ENCODE measurements at regions not wholly inside any gene's neighbourhood (a gene's known extent, or its start where the extent isn't known, plus 50 kb on each side); places are given as distances from the start of the nearest gene placed in this dataset.
"Not testable (repeated sequence)": the region's sequence is repeated elsewhere in the genome, so short reads cannot be mapped to it uniquely, and the experiment has no call there.

DNA sequence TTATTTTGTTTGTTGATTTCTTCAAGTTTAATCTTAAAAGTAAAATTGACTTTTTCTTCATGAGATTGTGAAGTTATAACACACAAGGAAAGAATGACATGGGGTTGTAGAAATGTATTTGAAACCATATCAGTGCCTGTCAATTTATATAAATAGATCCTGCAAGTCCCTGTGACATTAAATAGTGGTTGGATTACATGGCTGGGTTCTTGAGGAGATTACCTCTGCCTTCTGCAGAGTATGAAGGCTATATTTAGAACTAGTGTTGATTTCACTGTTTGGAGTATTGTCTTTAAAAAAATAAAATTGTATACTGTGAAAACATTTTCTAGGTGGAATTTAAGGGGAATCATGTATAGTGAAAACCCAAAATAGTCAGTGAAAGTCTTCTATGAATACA lies 385.8 kb upstream of the SMIM30 start:
- Histone ChIP-seq H3K36me3 (ENCODE audit: insufficient read depth, low read length) (no peaks in the 10 kb centered on the region), H3K27me3 (ENCODE audit: insufficient read depth, low read length) (no peaks in the 10 kb centered on the region), H3K9me3 (ENCODE audit: insufficient read depth, low read depth, low read length) (peaks cover 34% of the 10 kb centered on the region; the same call in 1 of the 2 replicates), H3K27ac (ENCODE audit: low read depth, low read length) (no peak overlapping the region), H3K4me3 (ENCODE audit: low read length) (no peak overlapping the region), H3K9ac (ENCODE audit: low read depth, low read length) (no peak overlapping the region), H3K4me1 (ENCODE audit: insufficient read depth, low read length) (no peaks in the 10 kb centered on the region)

DNA sequence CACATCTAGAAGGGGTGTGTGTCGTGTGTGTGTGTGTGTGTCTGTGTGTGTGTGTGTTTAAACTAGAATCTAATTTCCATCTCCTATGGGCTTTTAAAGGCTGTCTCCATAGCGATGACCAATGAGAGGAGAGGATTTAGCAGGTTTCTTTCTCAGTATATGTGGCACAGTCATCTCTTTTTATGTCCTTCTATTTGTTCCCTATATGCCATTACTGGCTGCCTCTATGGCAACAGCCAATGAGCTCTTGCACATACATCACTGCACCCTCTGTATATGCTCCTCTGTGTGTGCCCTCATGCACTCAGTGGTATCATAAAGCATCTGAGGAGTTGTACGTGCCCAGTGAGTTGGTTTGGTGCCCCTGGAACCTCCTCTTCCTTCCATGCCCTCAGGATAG lies 378.2 kb upstream of the SMIM30 start:
- WGBS: 22% methylated on average over 2 of the region's 3 CpGs
- H3K27ac ChIP-seq (ENCODE audit: low read depth, low read length); H3K4me3 ChIP-seq (ENCODE audit: low read length): not testable (repeated sequence)

DNA sequence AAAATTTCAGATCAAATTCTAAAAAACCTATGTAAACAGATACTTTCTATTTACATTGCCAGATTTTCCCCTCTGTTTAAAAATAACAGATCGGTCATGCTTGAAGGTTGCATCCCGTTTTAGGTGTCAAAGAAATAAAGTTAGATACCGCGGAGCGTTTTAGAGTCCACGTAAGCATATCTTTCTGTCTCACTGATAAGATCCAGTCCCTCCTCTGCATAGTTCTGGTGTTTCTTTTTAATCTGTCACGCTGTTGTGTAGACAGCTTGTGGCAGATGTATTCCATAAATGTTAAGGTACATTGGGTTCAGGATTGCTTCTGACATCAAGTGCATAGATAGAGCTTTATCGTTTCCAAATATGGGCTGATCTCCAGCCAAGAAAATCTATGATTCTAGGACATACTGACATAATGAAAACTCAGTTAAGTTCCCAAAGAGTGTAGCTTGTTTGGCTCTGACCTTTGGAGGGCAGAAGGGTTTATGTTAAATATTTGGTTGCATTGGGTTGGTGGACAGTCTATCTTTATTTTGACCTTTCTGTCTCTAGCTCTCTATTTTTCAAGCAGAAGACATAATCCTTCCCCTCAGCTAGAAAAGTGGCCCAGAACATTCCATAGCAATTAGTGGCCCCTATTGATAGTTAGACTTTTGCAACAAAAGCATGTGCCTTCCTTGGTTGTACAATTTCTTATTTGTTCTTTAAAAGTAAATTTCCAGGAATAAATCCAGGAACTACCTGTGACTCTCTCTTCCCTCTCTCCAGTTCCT lies 376.6 kb upstream of the SMIM30 start:
- not testable (repeated sequence) for H3K4me3 ChIP-seq (ENCODE audit: low read length); H3K4me1 ChIP-seq (ENCODE audit: insufficient read depth, low read length); H3K36me3 ChIP-seq (ENCODE audit: insufficient read depth, low read length); H3K27me3 ChIP-seq (ENCODE audit: insufficient read depth, low read length); H3K27ac ChIP-seq (ENCODE audit: low read depth, low read length); H3K9ac ChIP-seq (ENCODE audit: low read depth, low read length)
- 0 out of 2 replicates have a peak, but pooled peaks cover 12% of the 10 kb centered on the region for H3K9me3 ChIP-seq (ENCODE audit: insufficient read depth, low read depth, low read length)
- WGBS: no CpG with 5 or more reads among the region's 8 CpGs

More for the DNA sequence above, 378.2 kb upstream of the SMIM30 start:
- H3K27me3 ChIP-seq (ENCODE audit: insufficient read depth, low read length); H3K4me1 ChIP-seq (ENCODE audit: insufficient read depth, low read length); H3K9ac ChIP-seq (ENCODE audit: low read depth, low read length); H3K9me3 ChIP-seq (ENCODE audit: insufficient read depth, low read depth, low read length); H3K36me3 ChIP-seq (ENCODE audit: insufficient read depth, low read length): not testable (repeated sequence)

DNA sequence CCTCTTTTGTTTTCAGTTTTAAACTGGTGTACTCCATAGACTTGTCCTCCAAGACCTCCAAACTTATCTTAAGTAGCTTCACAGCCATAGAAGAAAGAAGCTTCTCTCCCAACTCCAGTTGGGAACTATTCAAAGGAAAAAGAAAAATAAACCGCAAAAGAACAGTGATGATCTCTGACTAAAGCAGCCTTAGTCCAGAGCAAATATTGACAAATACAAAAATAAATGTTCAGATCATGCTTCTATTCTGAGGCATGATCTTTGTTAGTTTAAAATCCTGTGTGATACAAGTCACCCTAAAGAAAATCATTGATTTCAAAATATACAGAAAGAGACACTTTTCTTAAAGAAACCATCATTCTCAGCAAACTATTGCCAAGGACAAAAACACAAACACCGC lies 373.0 kb upstream of the SMIM30 start:
- no peaks in the 10 kb centered on the region for H3K27me3 ChIP-seq (ENCODE audit: insufficient read depth, low read length)
- peaks cover 28% of the 10 kb centered on the region for H3K9me3 ChIP-seq (ENCODE audit: insufficient read depth, low read depth, low read length)
- no peaks in the 10 kb centered on the region for H3K4me1 ChIP-seq (ENCODE audit: insufficient read depth, low read length)
- no peak overlapping the region for H3K9ac ChIP-seq (ENCODE audit: low read depth, low read length)
- H3K27ac ChIP-seq (ENCODE audit: low read depth, low read length): no peak overlapping the region
- no CpG with 5 or more reads among the region's 2 CpGs for WGBS
- H3K4me3 ChIP-seq (ENCODE audit: low read length): no peak overlapping the region
- H3K36me3 ChIP-seq (ENCODE audit: insufficient read depth, low read length): no peaks in the 10 kb centered on the region

DNA sequence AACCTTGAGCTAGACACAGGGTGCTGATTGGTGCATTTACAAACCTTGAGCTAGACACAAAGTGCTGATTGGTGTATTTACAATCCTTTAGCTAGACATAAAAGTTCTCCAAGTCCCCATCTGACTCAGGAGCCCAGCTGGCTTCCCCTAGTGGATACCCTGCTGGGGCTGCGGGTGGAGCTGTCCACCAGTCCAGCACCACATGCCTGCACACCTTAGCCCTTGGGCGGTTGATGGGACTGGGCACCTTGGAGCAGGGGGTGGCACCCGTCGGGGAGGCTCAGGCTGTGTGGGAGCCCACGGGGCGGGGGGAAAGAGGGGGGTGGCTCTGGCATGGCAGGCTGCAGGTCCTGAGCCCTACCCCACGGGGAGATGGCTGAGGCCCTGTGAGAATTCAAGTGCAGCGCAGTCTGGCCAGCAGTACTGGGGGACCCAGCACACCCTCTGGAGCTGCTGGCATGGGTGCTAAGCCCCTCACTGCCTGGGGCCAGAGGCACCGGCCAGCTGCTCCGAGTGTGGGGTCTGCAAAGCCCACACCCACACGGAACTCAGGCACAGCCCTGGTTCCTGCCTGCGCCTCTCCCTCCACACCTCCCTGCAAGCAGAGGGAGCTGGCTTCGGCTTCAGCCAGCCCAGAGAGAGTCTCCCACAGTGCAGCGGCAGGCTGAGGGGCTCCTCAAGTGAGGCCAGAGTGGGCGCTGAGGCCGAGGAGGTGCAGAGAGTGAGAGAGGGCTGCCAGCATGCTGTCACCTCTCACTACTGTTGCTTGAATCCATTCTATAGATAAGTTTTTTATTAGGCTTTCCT lies 369.8 kb upstream of the SMIM30 start:
- Histone ChIP-seq H3K9ac (ENCODE audit: low read depth, low read length) (no peak overlapping the region), H3K36me3 (ENCODE audit: insufficient read depth, low read length) (no peaks in the 10 kb centered on the region), H3K27ac (ENCODE audit: low read depth, low read length) (no peak overlapping the region), H3K27me3 (ENCODE audit: insufficient read depth, low read length) (no peaks in the 10 kb centered on the region), H3K4me1 (ENCODE audit: insufficient read depth, low read length) (no peaks in the 10 kb centered on the region), H3K9me3 (ENCODE audit: insufficient read depth, low read depth, low read length) (peaks cover 51% of the 10 kb centered on the region), H3K4me3 (ENCODE audit: low read length) (no peak overlapping the region)
- WGBS: 88% methylated on average over 16 of the region's 16 CpGs

DNA sequence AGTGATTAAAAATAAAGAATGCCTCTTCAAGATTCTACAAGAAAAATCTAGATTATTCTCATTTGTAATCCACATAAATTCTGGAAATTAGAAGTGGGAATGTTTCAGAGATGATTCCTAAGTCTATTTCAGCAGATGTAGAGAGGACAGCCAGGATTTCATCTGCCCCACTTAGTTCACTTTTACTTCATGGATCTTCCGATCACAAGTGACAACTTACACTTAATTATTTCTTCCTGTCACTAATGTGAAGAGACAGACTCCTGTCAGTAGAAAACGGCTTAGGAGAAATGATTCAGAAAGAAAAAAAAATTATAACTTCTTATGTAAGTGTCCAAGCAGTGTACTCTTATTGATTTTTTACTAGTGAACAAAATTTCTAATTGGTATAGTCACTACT lies 368.2 kb upstream of the SMIM30 start:
- Histone ChIP-seq H3K27me3 (ENCODE audit: insufficient read depth, low read length) (no peaks in the 10 kb centered on the region), H3K9ac (ENCODE audit: low read depth, low read length) (no peak overlapping the region), H3K4me1 (ENCODE audit: insufficient read depth, low read length) (no peaks in the 10 kb centered on the region), H3K9me3 (ENCODE audit: insufficient read depth, low read depth, low read length) (peaks cover 67% of the 10 kb centered on the region), H3K27ac (ENCODE audit: low read depth, low read length) (no peak overlapping the region), H3K4me3 (ENCODE audit: low read length) (no peak overlapping the region), H3K36me3 (ENCODE audit: insufficient read depth, low read length) (no peaks in the 10 kb centered on the region)
- 85% methylated on average over 1 of the region's 2 CpGs for WGBS

DNA sequence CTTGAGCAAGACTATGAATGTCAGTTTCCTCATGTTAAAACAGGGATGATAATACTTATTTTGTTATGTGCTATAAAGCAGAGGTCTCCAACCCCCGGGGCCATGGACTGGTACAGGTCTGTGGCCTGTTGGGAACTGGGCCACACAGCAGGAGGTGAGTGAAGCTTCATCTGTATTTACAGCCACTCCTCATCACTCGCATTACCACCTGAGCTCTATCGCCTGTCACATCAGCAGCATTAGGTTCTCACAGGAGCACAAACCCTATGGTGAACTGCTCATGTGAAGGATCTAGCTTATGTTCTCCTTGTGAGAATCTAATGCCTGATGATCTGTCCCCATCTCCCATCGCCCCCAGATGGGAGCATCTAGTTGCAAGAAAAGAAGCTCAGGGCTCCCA lies 365.3 kb upstream of the SMIM30 start:
- Histone ChIP-seq H3K36me3 (ENCODE audit: insufficient read depth, low read length) (no peaks in the 10 kb centered on the region), H3K4me1 (ENCODE audit: insufficient read depth, low read length) (no peaks in the 10 kb centered on the region), H3K27ac (ENCODE audit: low read depth, low read length) (no peak overlapping the region), H3K27me3 (ENCODE audit: insufficient read depth, low read length) (no peaks in the 10 kb centered on the region), H3K4me3 (ENCODE audit: low read length) (no peak overlapping the region), H3K9me3 (ENCODE audit: insufficient read depth, low read depth, low read length) (peaks cover 72% of the 10 kb centered on the region), H3K9ac (ENCODE audit: low read depth, low read length) (no peak overlapping the region)
- WGBS: 88% methylated on average over 4 of the region's 4 CpGs

DNA sequence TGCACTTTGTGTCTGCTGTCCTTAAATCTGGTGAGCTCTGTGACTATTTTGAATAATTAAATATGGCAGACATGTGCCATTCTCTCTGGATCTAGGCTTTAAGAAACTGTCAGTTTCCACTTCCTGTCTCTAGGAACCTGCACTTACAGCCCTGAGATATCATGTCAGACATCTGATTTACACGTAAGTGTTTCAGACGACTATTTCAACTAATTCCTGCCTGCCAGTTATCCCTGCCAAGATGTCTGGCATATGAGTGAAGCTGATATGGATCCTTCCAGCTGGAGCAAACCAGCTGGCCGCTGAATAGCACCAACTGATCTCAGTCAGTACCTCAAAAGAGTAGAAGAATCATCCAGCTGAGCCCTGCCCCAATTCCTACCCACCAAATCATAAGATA lies 362.2 kb upstream of the SMIM30 start:
- peaks cover 78% of the 10 kb centered on the region for H3K9me3 ChIP-seq (ENCODE audit: insufficient read depth, low read depth, low read length)
- WGBS: 82% methylated on average over 3 of the region's 3 CpGs
- H3K36me3 ChIP-seq (ENCODE audit: insufficient read depth, low read length): no peaks in the 10 kb centered on the region
- H3K4me3 ChIP-seq (ENCODE audit: low read length): no peak overlapping the region
- no peak overlapping the region for H3K9ac ChIP-seq (ENCODE audit: low read depth, low read length)
- H3K27me3 ChIP-seq (ENCODE audit: insufficient read depth, low read length): no peaks in the 10 kb centered on the region
- H3K27ac ChIP-seq (ENCODE audit: low read depth, low read length): no peak overlapping the region
- no peaks in the 10 kb centered on the region for H3K4me1 ChIP-seq (ENCODE audit: insufficient read depth, low read length)

DNA sequence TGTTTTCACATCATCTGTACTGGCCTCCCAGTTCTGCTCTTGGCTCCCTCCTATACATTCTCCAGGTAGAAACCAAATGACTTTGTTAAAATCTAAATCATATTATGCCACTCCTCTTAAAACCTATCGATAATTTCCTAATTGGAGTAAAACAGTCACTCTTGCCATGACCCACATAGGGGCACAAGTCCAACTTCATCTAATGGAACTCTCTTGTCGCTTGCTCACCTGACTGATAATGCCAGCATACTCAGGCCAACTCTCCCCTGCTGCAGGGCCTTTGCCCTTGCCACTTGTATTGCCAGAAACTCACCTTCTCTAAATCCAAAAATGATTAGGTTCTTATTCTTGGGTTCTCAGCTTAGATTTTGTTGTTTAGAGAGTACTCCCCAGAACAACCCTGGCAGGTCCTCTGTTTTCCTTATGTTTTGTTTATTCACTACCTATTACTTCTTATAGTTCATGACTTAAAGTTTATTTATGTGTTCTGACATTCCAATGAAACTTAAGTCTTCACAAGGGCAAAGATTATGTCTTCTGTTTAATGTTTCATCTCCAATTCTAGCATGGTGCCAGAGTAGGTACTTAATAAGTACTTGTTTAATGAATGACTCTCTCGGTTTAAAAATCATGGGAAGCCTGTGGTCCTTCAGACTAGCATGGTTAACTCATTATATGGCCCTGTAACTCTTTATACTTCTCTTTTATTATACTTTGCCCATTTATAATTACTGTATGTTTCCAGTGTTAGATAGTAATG lies 345.9 kb upstream of the SMIM30 start:
- peaks cover 11% of the 10 kb centered on the region; the same call in 1 of the 2 replicates for H3K9me3 ChIP-seq (ENCODE audit: insufficient read depth, low read depth, low read length)
- no peaks in the 10 kb centered on the region for H3K4me1 ChIP-seq (ENCODE audit: insufficient read depth, low read length)
- 84% methylated on average over 3 of the region's 3 CpGs for WGBS
- no peak overlapping the region for H3K9ac ChIP-seq (ENCODE audit: low read depth, low read length)
- H3K36me3 ChIP-seq (ENCODE audit: insufficient read depth, low read length): no peaks in the 10 kb centered on the region
- no peak overlapping the region for H3K4me3 ChIP-seq (ENCODE audit: low read length)
- no peaks in the 10 kb centered on the region for H3K27me3 ChIP-seq (ENCODE audit: insufficient read depth, low read length)
- no peak overlapping the region for H3K27ac ChIP-seq (ENCODE audit: low read depth, low read length)

DNA sequence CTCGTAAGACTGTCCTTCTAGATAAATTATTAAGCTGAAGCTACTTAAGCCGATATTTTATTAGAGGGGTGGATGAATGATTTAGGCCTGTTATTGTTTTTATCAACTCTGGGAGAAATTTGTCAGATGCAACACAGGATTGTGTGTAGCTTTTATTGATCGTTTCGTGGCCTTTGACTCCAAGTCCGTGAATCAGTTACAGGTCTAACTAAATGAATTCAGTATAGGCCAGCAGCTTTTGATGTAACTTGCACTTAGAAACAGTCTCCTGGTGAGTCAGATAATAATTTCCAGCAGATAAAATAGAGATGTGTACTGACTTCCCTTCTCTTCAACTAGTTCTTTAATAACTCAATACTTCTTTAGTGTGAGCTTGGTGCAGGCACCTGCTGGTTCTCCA lies 341.7 kb upstream of the SMIM30 start:
- no peaks in the 10 kb centered on the region for H3K36me3 ChIP-seq (ENCODE audit: insufficient read depth, low read length)
- no peak overlapping the region for H3K4me3 ChIP-seq (ENCODE audit: low read length)
- H3K9ac ChIP-seq (ENCODE audit: low read depth, low read length): no peak overlapping the region
- no peaks in the 10 kb centered on the region for H3K27me3 ChIP-seq (ENCODE audit: insufficient read depth, low read length)
- H3K27ac ChIP-seq (ENCODE audit: low read depth, low read length): no peak overlapping the region
- 93% methylated on average over 5 of the region's 5 CpGs for WGBS
- H3K4me1 ChIP-seq (ENCODE audit: insufficient read depth, low read length): no peaks in the 10 kb centered on the region
- peaks cover 6% of the 10 kb centered on the region; the same call in 1 of the 2 replicates for H3K9me3 ChIP-seq (ENCODE audit: insufficient read depth, low read depth, low read length)

DNA sequence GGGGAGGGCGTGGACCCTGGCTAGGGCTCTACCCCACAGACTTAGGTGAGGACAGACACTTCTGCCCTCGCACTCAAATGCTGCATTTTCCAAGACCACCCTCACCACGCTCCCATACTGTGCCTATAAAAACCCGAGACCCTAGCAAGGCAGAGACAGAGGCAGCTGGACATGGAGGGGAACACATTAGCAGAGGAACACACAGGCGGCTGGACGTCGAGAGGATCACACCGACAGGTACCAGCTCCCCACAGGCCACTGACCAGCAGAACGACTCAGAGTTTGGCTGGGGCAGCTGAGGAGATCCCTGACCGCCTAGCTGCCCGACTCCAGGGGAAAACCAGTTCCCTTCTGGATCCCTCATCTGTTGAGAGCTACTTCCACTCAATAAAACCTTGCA lies 338.2 kb upstream of the SMIM30 start:
- 90% methylated on average over 11 of the region's 11 CpGs for WGBS
- Histone ChIP-seq H3K4me3 (ENCODE audit: low read length) (no peak overlapping the region), H3K27me3 (ENCODE audit: insufficient read depth, low read length) (no peaks in the 10 kb centered on the region), H3K4me1 (ENCODE audit: insufficient read depth, low read length) (no peaks in the 10 kb centered on the region), H3K36me3 (ENCODE audit: insufficient read depth, low read length) (no peaks in the 10 kb centered on the region), H3K9ac (ENCODE audit: low read depth, low read length) (no peak overlapping the region), H3K9me3 (ENCODE audit: insufficient read depth, low read depth, low read length) (peaks cover 2% of the 10 kb centered on the region; the same call in 1 of the 2 replicates), H3K27ac (ENCODE audit: low read depth, low read length) (no peak overlapping the region)
